Activated CD4-positive, CD25-positive, alpha-beta regulatory T cell treated with anti-CD3 and anti-CD28 coated beads, Interleukin-2, amount 50 U/mL, for 16 hours (primary cell): ENCODE measurements at regions not wholly inside any gene's neighbourhood (a gene's known extent, or its start where the extent isn't known, plus 50 kb on each side); places are given as distances from the start of the nearest gene placed in this dataset.

Experiments used
- DNase-seq: peaks from one replicate; pipeline ENCODE4 v3.0.0-alpha.2; 2020; ENCODE audit warnings: low read depth, low spot score

DNA sequence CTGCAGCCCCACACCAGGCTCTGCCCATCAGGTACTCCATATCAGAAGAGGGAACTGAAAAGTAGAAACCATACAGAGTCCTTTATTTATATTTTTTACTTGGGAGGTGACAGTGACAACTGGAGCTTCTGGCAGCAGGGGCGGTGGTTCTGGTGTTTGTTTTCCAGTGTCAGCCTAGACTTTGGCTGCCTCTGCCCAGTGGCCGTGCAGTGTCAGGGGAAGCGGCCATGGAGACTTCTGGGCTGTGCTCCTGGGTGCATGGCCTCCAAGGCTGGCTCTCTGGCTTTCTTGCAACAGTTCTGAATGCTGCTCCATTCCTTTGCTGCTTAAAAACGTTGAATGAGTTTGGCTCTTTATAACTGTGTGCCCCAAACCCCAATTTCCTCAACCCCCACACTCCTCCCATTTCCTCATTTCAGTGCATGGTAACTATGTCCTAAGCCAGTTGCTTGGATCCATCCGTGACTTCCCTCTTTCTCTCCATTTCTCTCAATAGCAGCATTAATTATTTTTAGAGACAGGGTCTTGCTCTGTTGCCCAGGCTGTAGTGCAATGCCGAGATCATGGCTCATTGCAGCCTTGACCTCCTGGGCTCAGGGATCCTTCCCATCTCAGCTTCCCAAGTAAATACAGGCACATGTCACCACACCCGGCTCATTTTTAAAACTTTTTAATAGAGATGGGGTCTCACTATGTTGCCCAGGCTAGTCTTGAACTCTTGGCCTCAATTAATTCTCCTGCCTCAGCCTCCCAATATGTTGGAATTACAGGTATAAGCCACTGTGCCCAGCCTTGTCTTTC lies 141.1 kb upstream of the SGK1 start:
- DNase-seq: no peak

DNA sequence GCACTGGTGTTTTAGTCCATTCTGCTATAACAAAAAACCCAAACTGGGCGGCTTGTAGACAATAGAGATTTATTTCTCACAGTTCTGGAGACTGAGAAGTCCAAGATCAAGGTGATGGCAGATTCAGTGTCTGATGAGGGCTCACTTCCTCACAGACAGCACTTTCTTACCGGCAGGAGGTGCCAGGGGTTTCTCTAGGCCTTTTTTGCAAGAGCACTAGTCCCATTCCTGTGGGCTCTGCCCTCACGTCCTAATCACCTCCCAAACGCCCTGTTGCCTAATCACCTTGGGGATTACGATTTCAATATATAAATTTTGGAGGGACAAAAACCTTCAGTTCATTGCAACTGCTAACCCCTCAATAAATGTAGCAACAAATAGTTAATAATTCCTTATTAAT lies 140.0 kb upstream of the SGK1 start:
- DNase-seq: no peak

DNA sequence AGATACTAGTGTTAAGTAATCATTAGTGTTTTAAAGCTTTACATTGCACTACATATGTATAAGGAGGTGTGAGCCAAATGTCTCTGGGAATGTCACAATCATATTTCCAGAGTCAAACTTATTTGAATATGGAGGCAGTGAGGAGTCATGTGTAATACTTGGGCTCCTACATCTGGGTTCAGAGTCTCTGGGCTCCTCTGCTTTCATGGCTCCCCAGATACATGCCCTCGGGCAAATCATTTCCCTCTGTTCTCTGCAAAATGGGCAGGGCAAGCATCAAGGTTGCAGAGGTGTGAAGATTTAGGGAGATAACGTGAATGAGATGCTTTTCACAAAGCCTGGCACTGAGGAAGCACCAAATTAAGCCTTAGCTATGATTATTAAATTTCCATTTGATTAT lies 138.3 kb upstream of the SGK1 start:
- DNase-seq: no peak

DNA sequence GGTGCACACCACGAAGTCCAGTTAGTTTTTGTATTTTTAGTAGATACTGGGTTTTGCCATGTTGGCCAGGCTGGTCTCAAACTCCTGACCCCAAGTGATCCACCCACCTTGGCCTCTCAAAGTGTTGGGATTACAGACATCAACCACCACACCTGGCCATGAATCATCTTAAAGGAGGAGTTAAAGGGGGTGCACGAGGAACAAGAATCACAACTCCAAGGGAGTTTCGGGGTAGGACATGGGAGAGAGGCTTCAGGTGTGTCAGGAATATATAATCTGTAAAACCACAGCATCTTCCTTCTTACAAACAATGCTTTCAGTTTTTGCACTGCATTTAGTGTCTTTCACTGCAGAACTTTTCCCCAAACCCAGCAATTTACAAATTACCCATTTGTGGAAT lies 137.4 kb upstream of the SGK1 start:
- no peak for DNase-seq

DNA sequence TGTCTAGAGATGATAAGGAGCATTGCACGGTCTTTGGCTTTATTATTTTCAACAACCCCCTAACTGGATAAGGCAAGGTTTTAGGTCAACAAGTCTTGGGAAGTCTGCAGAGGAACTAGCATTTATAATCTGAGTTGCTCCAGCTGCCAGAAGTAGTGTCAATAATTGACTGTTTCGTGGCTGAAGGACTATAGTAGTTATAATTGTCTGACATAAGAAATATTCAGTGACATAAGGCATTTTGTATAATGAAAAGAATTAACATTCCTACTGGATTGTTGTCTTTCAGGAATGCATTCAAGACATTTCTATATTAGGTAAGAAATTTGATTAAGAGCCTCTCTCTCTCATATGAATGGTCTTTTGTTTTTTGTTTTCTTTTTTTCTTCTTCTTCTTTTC lies 136.9 kb upstream of the SGK1 start:
- DNase-seq: no peak

DNA sequence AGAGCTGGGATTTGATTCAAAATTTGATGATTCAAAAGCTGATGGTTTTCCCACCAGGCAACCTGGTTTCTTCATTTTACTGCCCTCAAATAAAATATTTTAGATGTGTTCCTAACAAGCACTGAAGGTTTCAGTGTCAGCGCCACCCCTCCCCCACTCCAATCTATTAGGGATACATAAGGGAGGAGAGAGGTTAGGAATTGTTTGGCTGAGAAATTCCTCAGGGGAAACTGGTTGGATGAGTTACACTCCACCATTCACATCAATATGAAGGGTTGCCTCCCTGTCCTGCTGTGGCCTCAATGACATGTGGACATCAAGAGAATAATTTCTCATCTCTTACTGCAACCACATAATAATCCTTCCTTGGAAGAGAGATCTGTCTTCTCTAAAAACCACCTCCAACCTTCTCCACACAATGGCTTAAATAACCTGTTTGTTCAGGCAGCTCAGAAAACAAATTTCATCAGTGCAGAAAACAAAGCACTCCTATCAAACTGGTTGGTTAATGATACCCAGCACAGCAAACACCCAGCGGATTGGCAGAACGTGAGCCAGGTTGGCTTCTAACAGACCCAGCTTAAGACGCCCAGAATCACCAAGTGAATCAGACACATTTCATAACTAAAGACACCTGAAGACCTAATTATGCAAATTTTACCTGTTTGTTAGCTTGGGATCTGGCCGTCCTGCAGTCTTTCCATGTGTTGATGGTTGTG lies 136.0 kb upstream of the SGK1 start:
- no peak for DNase-seq

DNA sequence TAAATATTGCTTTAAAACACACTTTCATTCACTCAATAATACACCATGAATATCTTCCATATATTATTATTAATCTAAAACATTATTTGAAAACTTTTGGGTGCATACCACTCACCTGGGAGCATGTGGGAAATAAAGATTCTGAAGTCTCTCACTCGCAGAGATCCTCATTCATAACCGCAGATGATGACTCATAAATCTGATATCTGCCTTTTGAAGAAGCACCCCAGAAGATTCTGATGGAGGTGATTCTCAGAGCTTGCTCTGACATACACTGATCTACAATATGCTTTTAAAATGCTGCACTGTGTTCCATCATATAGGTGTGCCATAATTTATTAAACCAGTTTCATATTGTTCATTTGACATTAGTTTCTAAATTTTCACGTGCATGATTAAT lies 135.0 kb upstream of the SGK1 start:
- DNase-seq: no peak

DNA sequence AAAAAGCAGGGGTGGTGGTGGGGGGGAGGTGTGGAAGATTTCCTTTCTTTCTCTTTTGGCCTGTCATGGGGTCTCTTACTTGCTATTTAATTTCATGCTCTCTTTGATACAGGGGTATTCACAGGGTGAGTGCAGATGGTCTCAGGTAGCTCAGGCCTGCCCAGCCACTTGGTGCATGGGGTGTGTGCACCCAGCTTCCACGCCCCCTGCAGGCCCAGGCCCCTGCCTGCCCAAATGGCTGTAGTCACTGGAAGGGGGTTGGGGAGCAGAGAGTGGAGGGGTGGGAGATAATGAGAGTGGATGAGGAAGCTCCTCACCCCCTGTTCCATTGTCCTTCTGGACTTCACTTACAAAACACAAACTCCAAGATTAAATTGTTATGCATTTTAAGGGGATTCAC lies 133.6 kb upstream of the SGK1 start:
- no peak for DNase-seq

DNA sequence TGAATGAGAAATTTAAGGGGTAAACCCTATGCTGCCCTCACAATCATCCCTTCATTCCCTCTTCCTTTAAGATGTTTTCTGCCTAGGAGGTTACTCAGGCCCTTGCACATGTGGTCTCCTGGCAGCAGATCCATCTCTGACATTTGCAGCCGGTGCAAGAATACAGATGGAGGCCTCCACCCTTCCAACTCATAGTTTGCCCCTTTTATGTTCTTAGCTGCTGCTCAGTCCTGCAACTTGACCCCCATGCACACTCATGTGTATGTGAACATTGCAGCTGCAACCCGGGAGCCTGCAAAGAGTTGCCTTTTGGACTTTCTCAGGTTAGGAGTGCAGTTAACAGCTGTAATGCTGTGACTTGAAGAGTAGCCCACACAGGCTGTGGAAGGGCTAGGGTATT lies 131.9 kb upstream of the SGK1 start:
- no peak for DNase-seq

DNA sequence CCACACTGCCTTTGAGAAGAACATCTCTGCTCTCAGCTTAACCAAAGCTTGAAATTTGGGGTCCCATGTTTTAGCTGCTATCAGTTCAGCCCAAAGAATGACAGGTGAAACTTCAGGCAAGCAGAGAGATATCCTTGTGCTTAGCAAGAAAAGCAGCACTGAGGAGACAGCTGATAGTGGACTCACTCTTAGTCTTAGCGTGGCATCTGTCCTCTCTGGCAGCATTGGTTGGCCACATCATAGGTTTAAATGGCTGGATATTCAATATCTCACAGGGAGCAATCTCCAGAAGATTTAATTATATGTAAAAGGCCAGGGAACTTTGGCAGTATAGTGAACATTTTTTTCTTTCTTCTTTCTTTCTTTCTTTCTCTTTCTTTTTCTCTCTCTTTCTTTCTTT lies 131.1 kb upstream of the SGK1 start:
- no peak for DNase-seq

DNA sequence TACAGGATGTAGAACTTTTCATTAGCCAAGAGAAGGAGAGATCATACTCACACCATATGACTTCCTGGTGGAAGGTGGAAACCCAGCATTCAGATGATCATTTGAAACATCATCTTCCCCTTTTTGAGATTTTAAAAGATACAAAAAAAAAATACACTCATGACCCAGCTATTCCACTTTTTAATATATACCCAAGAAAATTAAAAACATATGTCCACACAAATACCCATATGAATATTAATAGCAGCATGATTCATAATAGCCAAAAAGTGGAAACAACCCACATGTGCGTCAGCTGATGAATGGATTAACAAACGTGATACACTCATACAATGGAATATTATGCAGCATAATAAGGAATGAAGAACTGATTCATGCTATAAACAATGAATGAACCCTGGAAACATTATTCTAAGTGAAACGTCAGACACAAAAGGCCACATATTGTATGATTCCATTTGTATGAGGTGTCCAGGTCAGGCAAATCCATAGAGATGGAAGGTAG lies 130.0 kb upstream of the SGK1 start:
- DNase-seq: no peak

DNA sequence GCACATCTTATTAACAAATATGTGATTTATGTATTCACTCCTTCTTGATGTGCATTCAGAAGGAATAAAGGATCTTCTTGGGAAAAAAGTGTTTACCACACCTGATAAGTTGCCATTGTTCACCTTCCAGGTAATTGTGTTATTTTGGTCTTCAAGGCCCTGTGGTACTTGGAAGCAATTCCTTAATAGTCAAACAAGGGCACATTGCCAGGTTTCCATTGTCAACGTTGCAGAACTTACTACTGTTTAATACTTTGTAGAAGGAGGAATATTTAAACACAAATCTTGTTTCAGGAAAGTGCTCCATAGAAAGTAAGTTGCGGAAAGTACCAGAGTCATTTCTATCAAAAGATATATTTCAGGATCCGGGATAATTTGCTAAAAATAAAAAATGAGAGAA lies 129.5 kb upstream of the SGK1 start:
- no peak for DNase-seq

DNA sequence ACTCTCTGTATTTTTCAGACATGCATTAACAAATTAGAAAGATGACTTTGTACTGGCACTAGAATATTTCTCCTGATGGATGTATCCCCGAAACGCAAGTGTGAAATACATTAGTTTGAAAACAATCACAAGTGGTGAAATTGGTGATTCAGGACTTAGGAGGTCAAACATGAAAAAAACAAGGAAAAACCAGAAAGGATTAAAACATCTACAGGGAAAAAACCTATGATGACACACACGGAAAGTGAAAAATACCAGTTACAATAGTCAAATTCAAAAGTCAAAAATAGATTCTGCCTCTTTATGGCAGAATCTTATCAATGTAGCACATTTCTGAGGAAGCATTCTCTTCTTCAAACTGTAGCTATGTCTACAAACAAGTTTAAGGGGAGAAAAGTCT lies 129.0 kb upstream of the SGK1 start:
- no peak for DNase-seq

DNA sequence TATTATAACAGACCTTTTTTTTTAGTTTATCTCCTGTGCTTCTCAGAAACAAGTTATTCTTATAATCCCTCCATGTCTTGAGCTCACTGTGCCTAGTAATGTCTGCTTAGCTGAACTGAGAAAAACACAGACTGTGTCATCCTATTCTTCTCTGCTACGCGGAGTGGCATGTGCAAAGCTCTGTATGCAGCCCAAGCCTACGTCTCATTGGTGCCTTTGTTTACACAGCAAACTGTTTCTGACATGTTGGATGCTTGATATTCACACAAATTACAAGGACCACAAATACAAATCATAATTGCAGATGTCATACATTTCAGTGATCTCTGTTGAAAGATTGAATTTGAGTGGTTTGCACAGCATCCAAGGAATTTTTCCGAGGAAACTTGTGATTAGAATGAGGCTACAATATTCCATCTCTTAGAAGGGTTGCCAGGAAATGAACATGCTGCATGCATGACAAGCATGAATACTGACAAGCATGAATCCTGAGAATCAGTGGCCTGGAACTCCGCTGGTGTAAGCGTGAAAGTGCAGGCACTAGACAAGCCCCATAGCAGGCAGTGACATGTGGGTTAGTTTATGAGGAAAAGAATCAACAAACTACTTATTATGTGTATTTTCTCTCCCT lies 128.4 kb upstream of the SGK1 start:
- no peak for DNase-seq

DNA sequence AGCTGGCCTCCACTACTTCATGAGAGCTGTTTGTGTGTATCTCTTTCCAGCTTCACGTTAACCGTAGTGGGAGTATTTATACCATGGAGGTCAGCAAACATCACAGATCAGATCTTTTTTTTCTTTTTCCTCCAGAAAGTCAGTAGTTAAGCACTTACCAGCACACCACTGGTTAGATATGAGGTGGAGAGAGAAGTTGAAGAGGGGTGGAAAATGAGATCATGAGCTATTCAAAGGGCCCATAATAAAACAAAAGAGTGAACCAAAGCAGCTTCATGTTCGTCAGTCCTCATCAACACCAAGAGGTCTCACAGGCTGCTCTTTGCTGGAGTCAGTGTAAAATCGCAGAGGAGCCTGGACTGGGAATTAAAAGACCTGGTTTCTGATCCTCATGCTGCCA lies 125.1 kb upstream of the SGK1 start:
- no peak for DNase-seq

DNA sequence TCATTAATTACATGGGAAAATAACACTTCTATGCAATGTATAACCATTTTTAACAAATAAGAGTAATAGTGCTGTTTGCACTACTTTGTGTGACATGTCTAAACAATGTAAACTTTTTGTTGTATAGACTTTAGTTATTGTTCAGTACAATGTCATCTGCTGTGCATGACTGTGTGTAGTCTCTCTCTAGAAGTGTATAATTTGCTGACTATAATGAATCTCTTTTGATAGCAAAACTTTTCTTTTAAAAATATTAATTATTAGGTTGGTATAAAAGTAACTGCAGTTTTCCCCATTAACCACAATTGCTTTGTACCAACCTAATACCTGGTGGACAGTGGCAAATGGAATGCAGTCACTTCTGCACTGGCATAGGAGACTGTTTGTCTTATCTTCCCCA lies 124.2 kb upstream of the SGK1 start:
- DNase-seq: no peak

DNA sequence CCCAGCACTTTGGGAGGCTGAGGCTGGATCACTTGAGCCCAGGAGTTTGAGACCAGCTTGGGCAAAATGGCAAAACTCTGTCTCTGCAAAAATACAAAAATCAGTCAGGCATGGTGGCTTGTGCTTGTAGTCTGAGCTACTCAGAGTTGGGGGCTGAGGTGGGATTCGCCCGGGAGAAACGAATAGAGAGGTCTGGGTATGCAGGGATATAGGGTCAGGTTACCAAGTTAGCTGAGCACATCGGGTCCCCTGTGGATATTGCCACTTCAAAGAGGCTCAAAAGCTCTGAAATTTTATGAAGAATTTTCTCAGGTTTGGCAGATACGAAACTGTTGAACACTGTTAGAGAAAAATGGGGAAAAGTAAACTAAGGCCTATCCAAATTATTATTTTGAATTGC lies 120.9 kb upstream of the SGK1 start:
- no peak for DNase-seq

DNA sequence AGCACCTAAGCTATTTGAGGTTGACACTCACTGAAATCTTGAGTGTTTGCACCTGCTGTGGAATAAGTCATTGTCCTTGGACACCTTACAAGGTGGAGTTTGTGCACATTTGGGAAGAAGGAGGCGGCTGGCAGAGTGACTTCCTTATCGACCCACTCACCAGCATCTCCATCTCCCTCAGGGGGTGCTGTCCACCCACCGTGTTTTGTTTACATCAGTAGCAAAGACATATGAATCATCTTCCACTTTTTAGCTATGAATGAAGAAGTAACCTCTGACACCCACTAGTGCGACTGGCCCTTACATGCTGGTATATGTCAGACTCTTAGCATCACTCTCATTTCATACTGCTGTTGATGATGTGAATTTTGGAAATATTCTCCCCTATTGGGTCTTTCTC lies 119.5 kb upstream of the SGK1 start:
- no peak for DNase-seq

DNA sequence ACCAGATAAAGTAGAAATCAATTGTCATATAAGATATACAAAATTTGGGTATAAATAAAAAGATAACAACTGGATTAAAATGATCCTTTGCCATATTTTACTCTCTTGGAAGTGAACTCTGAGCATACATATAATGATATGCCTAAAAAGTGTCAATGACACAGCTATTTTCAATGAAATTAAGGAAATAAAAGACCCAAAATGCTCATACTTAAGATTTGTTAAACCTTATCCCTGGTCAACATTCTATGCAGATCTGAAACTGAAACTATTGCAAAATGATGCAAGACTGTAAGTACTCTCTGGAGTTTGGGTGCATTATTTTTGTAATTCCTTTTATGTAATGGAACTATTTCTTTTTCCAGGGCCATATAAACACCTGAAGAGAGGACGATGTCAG lies 119.0 kb upstream of the SGK1 start:
- no peak for DNase-seq

DNA sequence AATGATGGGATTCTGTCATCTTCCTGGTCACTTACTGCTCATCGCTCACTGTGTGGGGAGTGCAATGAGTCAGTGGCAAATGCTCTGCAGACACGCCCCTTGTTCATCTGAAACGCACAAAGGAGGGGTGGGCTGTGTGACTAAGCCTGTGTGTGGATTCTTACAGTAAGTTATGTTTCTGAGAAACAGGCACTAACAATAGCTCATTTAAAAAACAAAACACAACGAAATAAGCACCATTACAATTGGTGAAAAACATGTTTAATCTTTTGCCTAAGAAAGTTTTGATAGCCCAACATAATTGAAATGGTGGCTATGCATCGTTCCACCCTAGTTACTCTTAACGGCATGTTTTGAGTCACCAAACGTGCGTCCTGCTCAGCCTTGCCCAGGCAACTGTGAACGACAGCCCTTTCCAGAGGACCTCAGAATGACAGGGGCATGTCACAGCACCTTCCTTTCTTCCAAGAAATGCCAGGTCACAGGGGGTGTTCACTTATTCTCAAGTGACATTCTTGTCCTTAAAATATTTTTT lies 118.4 kb upstream of the SGK1 start:
- DNase-seq: peak; percentile 38

DNA sequence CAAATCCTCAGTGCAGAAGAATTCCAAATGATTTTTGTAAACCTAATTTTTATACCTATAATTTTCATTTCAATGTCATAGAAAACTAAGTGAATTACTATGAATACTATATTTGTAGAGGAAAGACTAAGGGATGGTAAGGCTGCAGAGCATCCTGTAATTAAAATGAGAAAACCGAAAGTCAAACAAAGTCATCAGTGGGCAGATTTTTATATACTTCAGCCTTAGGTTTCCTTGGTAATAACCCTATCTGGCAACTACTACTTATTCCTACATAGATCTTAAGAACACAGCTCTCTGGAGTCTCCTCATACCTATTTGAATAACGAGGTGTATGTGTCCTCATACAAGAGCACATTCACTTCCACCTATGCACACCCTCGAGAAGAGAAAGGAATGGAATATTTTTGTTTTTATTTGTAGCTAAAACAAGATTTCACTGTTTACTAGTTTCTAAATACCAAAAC lies 117.9 kb upstream of the SGK1 start:
- DNase-seq: no peak
